HL-60/S4 treated with phorbol 12-myristate 13-acetate at 8.2 ng/mL for 4 days and 3 days (cell line): ENCODE measurements at regions not wholly inside any gene's neighbourhood (a gene's known extent, or its start where the extent isn't known, plus 50 kb on each side); places are given as distances from the start of the nearest gene placed in this dataset.
"Not testable (repeated sequence)": the region's sequence is repeated elsewhere in the genome, so short reads cannot be mapped to it uniquely, and the experiment has no call there.

ENCODE experiments used
- in situ Hi-C: fragments of 300-500 bp; cut with MboI; formaldehyde crosslinking; loops from 2 replicates; pipeline ENCODE4 v1.15.0; 2022; ENCODE audit warnings: low sequenced_read_pairs

- in situ Hi-C loops = no loop called here
These were observed 69.8 kb upstream of the INSIG1 start for GRCh38 chr7:155227788-155228458.

GRCh38 chr7:155228459-155228845 is 69.2 kb upstream of the INSIG1 start:
- in situ Hi-C loops = no loop called here

GRCh38 chr7:155228894-155229293 is 68.8 kb upstream of the INSIG1 start:
- in situ Hi-C loops = no loop called here

GRCh38 chr7:155229548-155230168 is 68.0 kb upstream of the INSIG1 start:
- in situ Hi-C loops = no loop called here

GRCh38 chr7:155230169-155230593 is 67.5 kb upstream of the INSIG1 start:
- in situ Hi-C loops = no loop called here

- in situ Hi-C loops = no loop called here
These were observed 66.4 kb upstream of the INSIG1 start for GRCh38 chr7:155231241-155231800.

GRCh38 chr7:155231941-155232340 is 65.7 kb upstream of the INSIG1 start:
- in situ Hi-C loops = no loop called here

- in situ Hi-C loops = no loop called here
These were observed 64.8 kb upstream of the INSIG1 start for GRCh38 chr7:155232911-155233310.

GRCh38 chr7:155233311-155234157 is 64.1 kb upstream of the INSIG1 start:
- in situ Hi-C loops = no loop called here

GRCh38 chr7:155234158-155234492 is 63.6 kb upstream of the INSIG1 start:
- in situ Hi-C loops = no loop called here

GRCh38 chr7:155234950-155235789 is 62.5 kb upstream of the INSIG1 start:
- in situ Hi-C loops = no loop called here

GRCh38 chr7:155236386-155236785 is 61.3 kb upstream of the INSIG1 start:
- in situ Hi-C loops = no loop called here

GRCh38 chr7:155237297-155237696 is 60.4 kb upstream of the INSIG1 start:
- in situ Hi-C loops = no loop called here

GRCh38 chr7:155237730-155238129 is 59.9 kb upstream of the INSIG1 start:
- in situ Hi-C loops = no loop called here

GRCh38 chr7:155239431-155240087 is 58.1 kb upstream of the INSIG1 start:
- in situ Hi-C loops = not testable (repeated sequence)

GRCh38 chr7:155244675-155245074 is 53.0 kb upstream of the INSIG1 start:
- in situ Hi-C loops = no loop called here

- in situ Hi-C loops = no loop called here
These were observed 50.0 kb upstream of the INSIG1 start for GRCh38 chr7:155247479-155248365.
